WTC11 (cell line): ENCODE measurements at regions not wholly inside any gene's neighbourhood (a gene's known extent, or its start where the extent isn't known, plus 50 kb on each side); places are given as distances from the start of the nearest gene placed in this dataset.

Experiments
- ATAC-seq: fragments of 200-7000 bp; cut with Tn5 transposase; 2 replicates; pipeline ENCODE4 v1.10.0; 2021; ENCODE audit warnings: mild to moderate bottlenecking, moderate library complexity
- CTCF ChIA-PET: fragments of 300-600 bp; sonication (Branson Sonifier 250); formaldehyde crosslinking; loops from one replicate; lab custom pipeline; 2021; ENCODE audit warnings: antibody characterized with exemption; lab: Charles Lee
- POLR2A ChIA-PET: fragments of 350-600 bp; sonication (Branson Sonifier 250); formaldehyde crosslinking; loops from one replicate; lab custom pipeline; 2021; ENCODE audit warnings: antibody characterized with exemption; lab: Charles Lee
- DNase-seq: peaks from one replicate; pipeline ENCODE4 v3.0.0; 2021; ENCODE audit warnings: low spot score
- H3K27ac Mint-ChIP-seq: 2 replicates; pipeline ENCODE4 v1.8.0; 2021; ENCODE audit warnings: mixed read lengths
- H3K27me3 Mint-ChIP-seq: 2 replicates; pipeline ENCODE4 v1.8.0; 2021; ENCODE audit warnings: low read depth, mild to moderate bottlenecking, moderate library complexity, mixed read lengths
- H3K36me3 Mint-ChIP-seq: 2 replicates; pipeline ENCODE4 v1.8.0; 2021; ENCODE audit warnings: mixed read lengths
- H3K4me1 Mint-ChIP-seq: 2 replicates; pipeline ENCODE4 v1.8.0; 2022; ENCODE audit warnings: mixed read lengths
- H3K4me3 Mint-ChIP-seq: 2 replicates; pipeline ENCODE4 v1.8.0; 2021; ENCODE audit warnings: mild to moderate bottlenecking, moderate library complexity, mixed read lengths
- H3K9me3 Mint-ChIP-seq: 2 replicates; pipeline ENCODE4 v1.8.0; 2021; ENCODE audit warnings: mixed read lengths
- FOXP1 ChIP-seq: sonication (generic); formaldehyde crosslinking; IDR thresholded peaks from 2 replicates; pipeline ENCODE4 v1.8.0; 2022; ENCODE audit warnings: missing genetic modification reagents, mild to moderate bottlenecking, moderate library complexity, borderline replicate concordance
- HMGA2 ChIP-seq: fragments of 250-450 bp; sonication (Bioruptor Pico); IDR thresholded peaks from 2 replicates; pipeline ENCODE4 v1.4.0; 2021; ENCODE audit warnings: mild to moderate bottlenecking, moderate library complexity
- MXD4 ChIP-seq: fragments of 250-450 bp; sonication (Bioruptor Pico); IDR thresholded peaks from 2 replicates; pipeline ENCODE4 v1.8.0; 2021; ENCODE audit warnings: mild to moderate bottlenecking, moderate library complexity, borderline replicate concordance
- MYBL2 ChIP-seq: sonication (generic); formaldehyde crosslinking; IDR thresholded peaks from 2 replicates; pipeline ENCODE4 v1.8.1; 2023; ENCODE audit warnings: mild to moderate bottlenecking, moderate library complexity, missing genetic modification reagents
- NFATC4 ChIP-seq: fragments of 250-450 bp; sonication (Bioruptor Pico); IDR thresholded peaks from 2 replicates; pipeline ENCODE4 v1.9.0; 2021; ENCODE audit warnings: mild to moderate bottlenecking
- TCF7 ChIP-seq: sonication (generic); formaldehyde crosslinking; IDR thresholded peaks from 2 replicates; pipeline ENCODE4 v1.8.0; 2022; ENCODE audit warnings: mild to moderate bottlenecking, low read depth, missing genetic modification reagents, moderate library complexity
- ZNF121 ChIP-seq: sonication (generic); formaldehyde crosslinking; IDR thresholded peaks from 2 replicates; pipeline ENCODE4 v1.8.0; 2023; ENCODE audit warnings: missing genetic modification reagents
- TF ChIP-seq, protein P1 (sequence below): sonication (generic); formaldehyde crosslinking; IDR thresholded peaks from 2 replicates; pipeline ENCODE4 v1.8.0; 2023; ENCODE audit warnings: missing genetic modification reagents, mild to moderate bottlenecking, borderline replicate concordance
- TF ChIP-seq, protein P2 (sequence below): sonication (generic); formaldehyde crosslinking; IDR thresholded peaks from 2 replicates; pipeline ENCODE4 v1.8.1; 2023; ENCODE audit warnings: mild to moderate bottlenecking, missing genetic modification reagents
- TF ChIP-seq, protein P3 (sequence below): fragments of 250-450 bp; sonication (Bioruptor Pico); IDR thresholded peaks from 2 replicates; pipeline ENCODE4 v1.9.0; 2021; ENCODE audit warnings: moderate library complexity, mild to moderate bottlenecking, inconsistent platforms, borderline replicate concordance
- TF ChIP-seq, protein P4 (sequence below): sonication (generic); formaldehyde crosslinking; IDR thresholded peaks from 2 replicates; pipeline ENCODE4 v1.8.0; 2023; ENCODE audit warnings: mild to moderate bottlenecking, missing genetic modification reagents
- TF ChIP-seq, protein P5 (sequence below): sonication (generic); formaldehyde crosslinking; IDR thresholded peaks from 2 replicates; pipeline ENCODE4 v1.8.1; 2022; ENCODE audit warnings: low read depth, mild to moderate bottlenecking, moderate library complexity, missing genetic modification reagents, borderline replicate concordance
- TF ChIP-seq, protein P6 (sequence below): sonication (generic); formaldehyde crosslinking; IDR thresholded peaks from 2 replicates; pipeline ENCODE4 v1.8.0; 2022; ENCODE audit warnings: mild to moderate bottlenecking, missing genetic modification reagents

DNA sequence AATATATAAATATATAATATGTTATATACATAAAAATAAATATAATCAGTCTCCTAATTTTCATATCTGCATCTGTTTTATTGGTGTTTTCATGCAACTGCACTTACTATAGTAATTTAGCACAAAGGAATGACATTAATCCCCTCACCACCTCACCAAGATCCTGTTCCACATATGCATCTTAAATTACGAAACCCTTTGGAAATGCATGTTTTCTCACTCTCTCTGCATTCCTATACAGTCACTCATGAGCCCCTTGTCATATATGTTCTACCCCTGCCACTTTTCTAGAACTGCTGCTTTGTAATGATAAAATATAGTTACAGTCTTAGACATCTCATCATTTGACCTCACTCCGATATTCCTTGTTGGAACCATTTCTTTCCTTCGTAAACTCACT lies 728.7 kb upstream of the SLIT2 start (continued):
- TF ChIP-seq, protein P1, sequence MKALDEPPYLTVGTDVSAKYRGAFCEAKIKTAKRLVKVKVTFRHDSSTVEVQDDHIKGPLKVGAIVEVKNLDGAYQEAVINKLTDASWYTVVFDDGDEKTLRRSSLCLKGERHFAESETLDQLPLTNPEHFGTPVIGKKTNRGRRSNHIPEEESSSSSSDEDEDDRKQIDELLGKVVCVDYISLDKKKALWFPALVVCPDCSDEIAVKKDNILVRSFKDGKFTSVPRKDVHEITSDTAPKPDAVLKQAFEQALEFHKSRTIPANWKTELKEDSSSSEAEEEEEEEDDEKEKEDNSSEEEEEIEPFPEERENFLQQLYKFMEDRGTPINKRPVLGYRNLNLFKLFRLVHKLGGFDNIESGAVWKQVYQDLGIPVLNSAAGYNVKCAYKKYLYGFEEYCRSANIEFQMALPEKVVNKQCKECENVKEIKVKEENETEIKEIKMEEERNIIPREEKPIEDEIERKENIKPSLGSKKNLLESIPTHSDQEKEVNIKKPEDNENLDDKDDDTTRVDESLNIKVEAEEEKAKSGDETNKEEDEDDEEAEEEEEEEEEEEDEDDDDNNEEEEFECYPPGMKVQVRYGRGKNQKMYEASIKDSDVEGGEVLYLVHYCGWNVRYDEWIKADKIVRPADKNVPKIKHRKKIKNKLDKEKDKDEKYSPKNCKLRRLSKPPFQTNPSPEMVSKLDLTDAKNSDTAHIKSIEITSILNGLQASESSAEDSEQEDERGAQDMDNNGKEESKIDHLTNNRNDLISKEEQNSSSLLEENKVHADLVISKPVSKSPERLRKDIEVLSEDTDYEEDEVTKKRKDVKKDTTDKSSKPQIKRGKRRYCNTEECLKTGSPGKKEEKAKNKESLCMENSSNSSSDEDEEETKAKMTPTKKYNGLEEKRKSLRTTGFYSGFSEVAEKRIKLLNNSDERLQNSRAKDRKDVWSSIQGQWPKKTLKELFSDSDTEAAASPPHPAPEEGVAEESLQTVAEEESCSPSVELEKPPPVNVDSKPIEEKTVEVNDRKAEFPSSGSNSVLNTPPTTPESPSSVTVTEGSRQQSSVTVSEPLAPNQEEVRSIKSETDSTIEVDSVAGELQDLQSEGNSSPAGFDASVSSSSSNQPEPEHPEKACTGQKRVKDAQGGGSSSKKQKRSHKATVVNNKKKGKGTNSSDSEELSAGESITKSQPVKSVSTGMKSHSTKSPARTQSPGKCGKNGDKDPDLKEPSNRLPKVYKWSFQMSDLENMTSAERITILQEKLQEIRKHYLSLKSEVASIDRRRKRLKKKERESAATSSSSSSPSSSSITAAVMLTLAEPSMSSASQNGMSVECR (CRISPR knock-in tag), result no peak
- TF ChIP-seq, protein P2, sequence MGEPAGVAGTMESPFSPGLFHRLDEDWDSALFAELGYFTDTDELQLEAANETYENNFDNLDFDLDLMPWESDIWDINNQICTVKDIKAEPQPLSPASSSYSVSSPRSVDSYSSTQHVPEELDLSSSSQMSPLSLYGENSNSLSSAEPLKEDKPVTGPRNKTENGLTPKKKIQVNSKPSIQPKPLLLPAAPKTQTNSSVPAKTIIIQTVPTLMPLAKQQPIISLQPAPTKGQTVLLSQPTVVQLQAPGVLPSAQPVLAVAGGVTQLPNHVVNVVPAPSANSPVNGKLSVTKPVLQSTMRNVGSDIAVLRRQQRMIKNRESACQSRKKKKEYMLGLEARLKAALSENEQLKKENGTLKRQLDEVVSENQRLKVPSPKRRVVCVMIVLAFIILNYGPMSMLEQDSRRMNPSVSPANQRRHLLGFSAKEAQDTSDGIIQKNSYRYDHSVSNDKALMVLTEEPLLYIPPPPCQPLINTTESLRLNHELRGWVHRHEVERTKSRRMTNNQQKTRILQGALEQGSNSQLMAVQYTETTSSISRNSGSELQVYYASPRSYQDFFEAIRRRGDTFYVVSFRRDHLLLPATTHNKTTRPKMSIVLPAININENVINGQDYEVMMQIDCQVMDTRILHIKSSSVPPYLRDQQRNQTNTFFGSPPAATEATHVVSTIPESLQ (CRISPR knock-in tag), result no peak
- TF ChIP-seq, protein P3, sequence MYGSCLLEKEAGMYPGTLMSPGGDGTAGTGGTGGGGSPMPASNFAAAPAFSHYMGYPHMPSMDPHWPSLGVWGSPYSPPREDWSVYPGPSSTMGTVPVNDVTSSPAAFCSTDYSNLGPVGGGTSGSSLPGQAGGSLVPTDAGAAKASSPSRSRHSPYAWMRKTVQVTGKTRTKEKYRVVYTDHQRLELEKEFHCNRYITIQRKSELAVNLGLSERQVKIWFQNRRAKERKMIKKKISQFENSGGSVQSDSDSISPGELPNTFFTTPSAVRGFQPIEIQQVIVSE (CRISPR knock-in tag), result no peak
- TF ChIP-seq, all 79 proteins: peak for 0

DNA sequence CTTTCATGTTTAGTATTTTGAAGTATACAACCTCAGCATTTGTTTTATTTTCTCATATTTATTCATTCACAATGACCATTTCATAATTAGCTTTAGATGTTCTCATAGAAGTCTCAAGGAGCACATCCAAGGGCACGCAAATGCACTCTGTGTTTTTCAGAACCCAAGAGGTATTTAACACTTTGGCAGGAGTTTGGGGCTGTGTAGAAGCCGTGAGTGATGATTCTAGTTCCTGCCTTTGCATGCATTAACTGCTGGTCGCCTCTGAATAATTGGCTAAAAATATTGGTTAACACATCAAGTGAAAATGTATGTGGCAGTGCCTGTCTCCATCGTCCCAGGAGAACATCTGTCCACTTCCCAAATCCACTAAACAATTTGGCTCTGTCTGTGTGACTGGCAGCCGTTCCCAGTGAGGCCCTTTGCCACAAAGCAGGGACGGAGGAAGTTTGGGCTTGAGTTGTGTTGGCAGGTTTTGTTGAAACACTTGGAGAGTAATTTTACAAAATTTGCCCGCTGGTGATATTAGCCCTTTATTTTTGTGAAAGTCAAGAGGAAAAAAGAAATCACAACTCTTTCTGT lies 730.7 kb upstream of the SLIT2 start:
- ATAC-seq (no peak), DNase-seq (no peak)
- Mint-ChIP-seq H3K27me3 (peaks cover 3% of the 10 kb centered on the region; the same call in 1 of the 2 replicates), H3K4me3 (no peak overlapping the region), H3K4me1 (no peaks in the 10 kb centered on the region), H3K27ac (no peak overlapping the region), H3K36me3 (no peaks in the 10 kb centered on the region), H3K9me3 (peaks cover 7% of the 10 kb centered on the region)
- ChIA-PET POLR2A (no interaction called here), CTCF (no interaction called here)
- TF ChIP-seq NFATC4 (CRISPR knock-in tag) (no peak), HMGA2 (CRISPR knock-in tag) (no peak), MXD4 (CRISPR knock-in tag) (no peak), TCF7 (CRISPR knock-in tag) (no peak), ZNF121 (no peak), MYBL2 (no peak), FOXP1 (CRISPR knock-in tag) (no peak)
- TF ChIP-seq, protein P4, sequence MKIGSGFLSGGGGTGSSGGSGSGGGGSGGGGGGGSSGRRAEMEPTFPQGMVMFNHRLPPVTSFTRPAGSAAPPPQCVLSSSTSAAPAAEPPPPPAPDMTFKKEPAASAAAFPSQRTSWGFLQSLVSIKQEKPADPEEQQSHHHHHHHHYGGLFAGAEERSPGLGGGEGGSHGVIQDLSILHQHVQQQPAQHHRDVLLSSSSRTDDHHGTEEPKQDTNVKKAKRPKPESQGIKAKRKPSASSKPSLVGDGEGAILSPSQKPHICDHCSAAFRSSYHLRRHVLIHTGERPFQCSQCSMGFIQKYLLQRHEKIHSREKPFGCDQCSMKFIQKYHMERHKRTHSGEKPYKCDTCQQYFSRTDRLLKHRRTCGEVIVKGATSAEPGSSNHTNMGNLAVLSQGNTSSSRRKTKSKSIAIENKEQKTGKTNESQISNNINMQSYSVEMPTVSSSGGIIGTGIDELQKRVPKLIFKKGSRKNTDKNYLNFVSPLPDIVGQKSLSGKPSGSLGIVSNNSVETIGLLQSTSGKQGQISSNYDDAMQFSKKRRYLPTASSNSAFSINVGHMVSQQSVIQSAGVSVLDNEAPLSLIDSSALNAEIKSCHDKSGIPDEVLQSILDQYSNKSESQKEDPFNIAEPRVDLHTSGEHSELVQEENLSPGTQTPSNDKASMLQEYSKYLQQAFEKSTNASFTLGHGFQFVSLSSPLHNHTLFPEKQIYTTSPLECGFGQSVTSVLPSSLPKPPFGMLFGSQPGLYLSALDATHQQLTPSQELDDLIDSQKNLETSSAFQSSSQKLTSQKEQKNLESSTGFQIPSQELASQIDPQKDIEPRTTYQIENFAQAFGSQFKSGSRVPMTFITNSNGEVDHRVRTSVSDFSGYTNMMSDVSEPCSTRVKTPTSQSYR (CRISPR knock-in tag), result no peak
- TF ChIP-seq, protein P5, sequence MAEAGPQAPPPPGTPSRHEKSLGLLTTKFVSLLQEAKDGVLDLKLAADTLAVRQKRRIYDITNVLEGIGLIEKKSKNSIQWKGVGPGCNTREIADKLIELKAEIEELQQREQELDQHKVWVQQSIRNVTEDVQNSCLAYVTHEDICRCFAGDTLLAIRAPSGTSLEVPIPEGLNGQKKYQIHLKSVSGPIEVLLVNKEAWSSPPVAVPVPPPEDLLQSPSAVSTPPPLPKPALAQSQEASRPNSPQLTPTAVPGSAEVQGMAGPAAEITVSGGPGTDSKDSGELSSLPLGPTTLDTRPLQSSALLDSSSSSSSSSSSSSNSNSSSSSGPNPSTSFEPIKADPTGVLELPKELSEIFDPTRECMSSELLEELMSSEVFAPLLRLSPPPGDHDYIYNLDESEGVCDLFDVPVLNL (CRISPR knock-in tag), result no peak
- TF ChIP-seq, protein P6, sequence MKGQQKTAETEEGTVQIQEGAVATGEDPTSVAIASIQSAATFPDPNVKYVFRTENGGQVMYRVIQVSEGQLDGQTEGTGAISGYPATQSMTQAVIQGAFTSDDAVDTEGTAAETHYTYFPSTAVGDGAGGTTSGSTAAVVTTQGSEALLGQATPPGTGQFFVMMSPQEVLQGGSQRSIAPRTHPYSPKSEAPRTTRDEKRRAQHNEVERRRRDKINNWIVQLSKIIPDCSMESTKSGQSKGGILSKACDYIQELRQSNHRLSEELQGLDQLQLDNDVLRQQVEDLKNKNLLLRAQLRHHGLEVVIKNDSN (CRISPR knock-in tag), result no peak
